ENCODE measurements at regions not wholly inside any gene's neighbourhood (a gene's known extent, or its start where the extent isn't known, plus 50 kb on each side); places are given as distances from the start of the nearest gene placed in this dataset.

DNA sequence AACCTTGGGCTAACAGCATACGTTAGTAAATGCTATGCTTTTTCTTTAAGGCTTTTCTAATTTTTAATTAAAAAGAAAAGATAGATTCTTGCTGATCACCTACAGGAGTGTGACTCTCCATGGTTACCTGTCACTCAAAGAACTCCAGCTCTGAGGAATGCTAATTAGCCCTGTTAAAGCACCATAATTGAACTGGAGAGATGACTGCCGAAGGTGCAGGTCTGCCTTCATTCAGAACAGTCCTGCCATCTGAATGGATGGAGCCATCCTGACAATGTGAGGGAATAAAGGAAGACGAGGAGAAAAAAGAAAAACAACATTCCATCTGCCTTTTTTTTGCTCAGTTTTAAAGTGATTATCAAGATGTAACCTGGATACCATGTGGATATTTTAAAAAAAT, 94.6 kb downstream of the ATP6V1G3 start:
- H3K4me3 ChIP-seq (replicated peaks in 1 of 3; ENCODE audit: insufficient read depth in 1 of 3, low read depth in 1 of 3, low read length in 3 of 3): no peak overlapping the region
- H4K20me1 ChIP-seq (replicated peaks; ENCODE audit: control insufficient read depth, extremely low read depth, insufficient read depth, low read length): no peaks in the 10 kb centered on the region
- H3K79me2 ChIP-seq (ENCODE audit: control insufficient read depth, insufficient read depth, low read length): no peaks in the 10 kb centered on the region
- H3K9ac ChIP-seq (replicated peaks; ENCODE audit: extremely low read depth, insufficient read depth, low read length): no peak overlapping the region
- intact Hi-C loops (cut with micrococcal nuclease) (loop anchor here (2.0 to 10.0 kb wide), 4 partner anchors 19 to 829 kb away; no protein-coding TSS in a partner anchor), dilution Hi-C loops (cut with MboI; ENCODE audit: extremely low pct_ligation_motif_present, low sequenced_read_pairs) (no loop called here)
- BruUV-seq (replicated peaks): no TSS peak
- H3K4me1 ChIP-seq (ENCODE audit: control insufficient read depth, extremely low read depth, insufficient read depth, low read length): peaks cover 55% of the 10 kb centered on the region
- ChIA-PET CTCF (no interaction called here), POLR2A (no interaction called here)
- H3K9me3 ChIP-seq (replicated peaks; ENCODE audit: control insufficient read depth, insufficient read depth, low read length): no peaks in the 10 kb centered on the region
- H3K9me1 ChIP-seq (replicated peaks; ENCODE audit: control insufficient read depth, extremely low read depth, insufficient read depth, low read length): no peaks in the 10 kb centered on the region
- H3K27ac ChIP-seq (ENCODE audit: insufficient read depth, low read depth, low read length): peak overlapping the region; percentile 76
- FAIRE-seq (no peak), DNase-seq (ENCODE audit: low read depth, low spot score) (no peak)
- H2AFZ ChIP-seq (ENCODE audit: low read depth, low read length): peak overlapping the region; percentile 46
- H3K4me2 ChIP-seq (ENCODE audit: insufficient read depth, low read length): peak overlapping the region; percentile 12
- H3K36me3 ChIP-seq (ENCODE audit: control insufficient read depth in 2 of 2, extremely low read depth in 1 of 2, insufficient read depth in 2 of 2, low read length in 2 of 2): no peaks in the 10 kb centered on the region
- H3K27me3 ChIP-seq (ENCODE audit: control insufficient read depth in 2 of 2, insufficient read depth in 2 of 2, low read length in 2 of 2): no peaks in the 10 kb centered on the region
- no peak for TF ChIP-seq MAX (IDR thresholded peaks at IDR 0.05; ENCODE audit: insufficient read depth, insufficient read length)

- Histone ChIP-seq H3K4me1 (ENCODE audit: control insufficient read depth, extremely low read depth, insufficient read depth, low read length) (peaks cover 49% of the 10 kb centered on the region), H3K27me3 (ENCODE audit: control insufficient read depth in 2 of 2, insufficient read depth in 2 of 2, low read length in 2 of 2) (no peaks in the 10 kb centered on the region), H3K4me2 (ENCODE audit: insufficient read depth, low read length) (peak overlapping the region; percentile 43), H3K4me3 (replicated peaks in 1 of 3; ENCODE audit: insufficient read depth in 1 of 3, low read depth in 1 of 3, low read length in 3 of 3) (no peak overlapping the region), H3K27ac (ENCODE audit: insufficient read depth, low read depth, low read length) (peak overlapping the region; percentile 76), H3K36me3 (ENCODE audit: control insufficient read depth in 2 of 2, extremely low read depth in 1 of 2, insufficient read depth in 2 of 2, low read length in 2 of 2) (no peaks in the 10 kb centered on the region), H3K9me3 (replicated peaks; ENCODE audit: control insufficient read depth, insufficient read depth, low read length) (no peaks in the 10 kb centered on the region), H4K20me1 (replicated peaks; ENCODE audit: control insufficient read depth, extremely low read depth, insufficient read depth, low read length) (no peaks in the 10 kb centered on the region), H3K9me1 (replicated peaks; ENCODE audit: control insufficient read depth, extremely low read depth, insufficient read depth, low read length) (no peaks in the 10 kb centered on the region), H3K79me2 (ENCODE audit: control insufficient read depth, insufficient read depth, low read length) (no peaks in the 10 kb centered on the region), H3K9ac (replicated peaks; ENCODE audit: extremely low read depth, insufficient read depth, low read length) (peak overlapping the region; percentile 41), H2AFZ (ENCODE audit: low read depth, low read length) (no peak overlapping the region)
- TF ChIP-seq MYC (IDR thresholded peaks at IDR 0.05; ENCODE audit: low read depth, low read length): no peak
- peak; percentile 29 for TF ChIP-seq POLR2AphosphoS5 (IDR thresholded peaks at IDR 0.05; ENCODE audit: insufficient read depth, low read depth, low read length)
- no peak for TF ChIP-seq EZH2 (IDR thresholded peaks at IDR 0.05; ENCODE audit: borderline replicate concordance, low read depth, low read length, severe bottlenecking)
- peak; percentile 53 for TF ChIP-seq GATA2 (IDR thresholded peaks at IDR 0.05; ENCODE audit: insufficient read depth, insufficient read length, low read depth, low read length)
- no peak for TF ChIP-seq FOS (IDR thresholded peaks at IDR 0.05; ENCODE audit: borderline replicate concordance, insufficient read depth, low read length)
- TF ChIP-seq POLR2A (IDR thresholded peaks at IDR 0.05; ENCODE audit: low read depth, low read length): peak; percentile 33
- peak; percentile 66 for TF ChIP-seq JUN (IDR thresholded peaks at IDR 0.05; ENCODE audit: borderline replicate concordance, insufficient read depth, insufficient read length, low read depth)
- intact Hi-C loops (cut with micrococcal nuclease) (loop anchor here (2.0 to 10.0 kb wide), 4 partner anchors 20 to 830 kb away; no protein-coding TSS in a partner anchor), dilution Hi-C loops (cut with MboI; ENCODE audit: extremely low pct_ligation_motif_present, low sequenced_read_pairs) (no loop called here)
- no TSS peak for BruUV-seq (replicated peaks)
- FAIRE-seq: peak; percentile 56
- peak; percentile 92 for DNase-seq (ENCODE audit: low read depth, low spot score)
- ChIA-PET CTCF (interaction anchor here (0.9 to 1.3 kb wide), 2 partner anchors 10 to 288 kb away, joined by 3 to 4 read pairs; no protein-coding TSS in a partner anchor), POLR2A (no interaction called here)
Observed at GRCh38 chr1:198444792-198445191, 95.7 kb downstream of the ATP6V1G3 start.
